ENCODE measurements at regions not wholly inside any gene's neighbourhood (a gene's known extent, or its start where the extent isn't known, plus 50 kb on each side); places are given as distances from the start of the nearest gene placed in this dataset.

GRCh38 chr3:70386043-70386442 lies 73.6 kb upstream of the MDFIC2 start:
- TF ChIP-seq CTCF (conservative IDR thresholded peaks at IDR 0.05; ENCODE audit: low read length) (no peak), EZH2phosphoT487 (IDR thresholded peaks at IDR 0.05; ENCODE audit: borderline replicate concordance, low read depth, low read length) (no peak)

Data from OCI-LY7 (cell line).